ENCODE measurements at regions not wholly inside any gene's neighbourhood (a gene's known extent, or its start where the extent isn't known, plus 50 kb on each side); places are given as distances from the start of the nearest gene placed in this dataset.
"Not testable (repeated sequence)": the region's sequence is repeated elsewhere in the genome, so short reads cannot be mapped to it uniquely, and the experiment has no call there.

- H3K4me3 ChIP-seq (ENCODE audit: low read depth, low read length): no peak overlapping the region
- no peaks in the 10 kb centered on the region for H3K4me1 ChIP-seq
- TF ChIP-seq CTCF (IDR thresholded peaks at IDR 0.05): no peak
- peaks cover 3% of the 10 kb centered on the region for H3K27me3 ChIP-seq (ENCODE audit: control insufficient read depth, insufficient read depth, low read length)
- no peaks in the 10 kb centered on the region for H3K9me3 ChIP-seq (ENCODE audit: control insufficient read depth, low read length)
- H3K4me2 ChIP-seq (ENCODE audit: low read length): no peak overlapping the region
- H3K36me3 ChIP-seq (ENCODE audit: control insufficient read depth, insufficient read depth, low read length): no peaks in the 10 kb centered on the region
- H3K27ac ChIP-seq: no peak overlapping the region
- H2AFZ ChIP-seq: no peak overlapping the region
- H3K9ac ChIP-seq: no peak overlapping the region
- H3K79me2 ChIP-seq: no peaks in the 10 kb centered on the region
Measured at GRCh38 chr2:234162861-234163260, 112.4 kb downstream of the SPP2 start.

- Histone ChIP-seq H3K9me3 (ENCODE audit: control insufficient read depth, low read length) (no peaks in the 10 kb centered on the region), H3K27me3 (ENCODE audit: control insufficient read depth, insufficient read depth, low read length) (peaks cover 3% of the 10 kb centered on the region), H3K4me2 (ENCODE audit: low read length) (no peak overlapping the region), H3K4me3 (ENCODE audit: low read depth, low read length) (no peak overlapping the region), H3K36me3 (ENCODE audit: control insufficient read depth, insufficient read depth, low read length) (no peaks in the 10 kb centered on the region), H3K79me2 (no peaks in the 10 kb centered on the region), H3K27ac (no peak overlapping the region), H3K9ac (no peak overlapping the region), H2AFZ (no peak overlapping the region), H3K4me1 (no peaks in the 10 kb centered on the region)
- no peak for TF ChIP-seq CTCF (IDR thresholded peaks at IDR 0.05)
Measured at GRCh38 chr2:234161932-234162331, 111.4 kb downstream of the SPP2 start.

GRCh38 chr2:234158812-234159211, 108.3 kb downstream of the SPP2 start:
- no peak overlapping the region for H3K4me2 ChIP-seq (ENCODE audit: low read length)
- no peaks in the 10 kb centered on the region for H3K9me3 ChIP-seq (ENCODE audit: control insufficient read depth, low read length)
- no peaks in the 10 kb centered on the region for H3K4me1 ChIP-seq
- peaks cover 3% of the 10 kb centered on the region for H3K27me3 ChIP-seq (ENCODE audit: control insufficient read depth, insufficient read depth, low read length)
- no peak overlapping the region for H3K4me3 ChIP-seq (ENCODE audit: low read depth, low read length)
- H3K9ac ChIP-seq: no peak overlapping the region
- no peak overlapping the region for H3K27ac ChIP-seq
- no peaks in the 10 kb centered on the region for H3K79me2 ChIP-seq
- H2AFZ ChIP-seq: no peak overlapping the region
- no peaks in the 10 kb centered on the region for H3K36me3 ChIP-seq (ENCODE audit: control insufficient read depth, insufficient read depth, low read length)
- no peak for TF ChIP-seq CTCF (IDR thresholded peaks at IDR 0.05)

- peaks cover 3% of the 10 kb centered on the region for H3K27me3 ChIP-seq (ENCODE audit: control insufficient read depth, insufficient read depth, low read length)
- H3K9me3 ChIP-seq (ENCODE audit: control insufficient read depth, low read length): no peaks in the 10 kb centered on the region
- H3K4me1 ChIP-seq: no peaks in the 10 kb centered on the region
- H3K9ac ChIP-seq: no peak overlapping the region
- H3K4me3 ChIP-seq (ENCODE audit: low read depth, low read length): no peak overlapping the region
- H3K36me3 ChIP-seq (ENCODE audit: control insufficient read depth, insufficient read depth, low read length): no peaks in the 10 kb centered on the region
- H3K4me2 ChIP-seq (ENCODE audit: low read length): no peak overlapping the region
- no peak overlapping the region for H2AFZ ChIP-seq
- no peaks in the 10 kb centered on the region for H3K79me2 ChIP-seq
- no peak for TF ChIP-seq CTCF (IDR thresholded peaks at IDR 0.05)
- H3K27ac ChIP-seq: no peak overlapping the region
Measured at GRCh38 chr2:234157817-234158588, 107.5 kb downstream of the SPP2 start.

GRCh38 chr2:234156326-234156725, 105.8 kb downstream of the SPP2 start:
- TF ChIP-seq CTCF (IDR thresholded peaks at IDR 0.05): no peak
- no peak overlapping the region for H3K4me3 ChIP-seq (ENCODE audit: low read depth, low read length)
- H3K79me2 ChIP-seq: no peaks in the 10 kb centered on the region
- H3K27ac ChIP-seq: no peak overlapping the region
- H3K9ac ChIP-seq: no peak overlapping the region
- H3K27me3 ChIP-seq (ENCODE audit: control insufficient read depth, insufficient read depth, low read length): peaks cover 3% of the 10 kb centered on the region
- H3K4me1 ChIP-seq: no peaks in the 10 kb centered on the region
- no peak overlapping the region for H2AFZ ChIP-seq
- no peaks in the 10 kb centered on the region for H3K9me3 ChIP-seq (ENCODE audit: control insufficient read depth, low read length)
- no peaks in the 10 kb centered on the region for H3K36me3 ChIP-seq (ENCODE audit: control insufficient read depth, insufficient read depth, low read length)
- H3K4me2 ChIP-seq (ENCODE audit: low read length): no peak overlapping the region

GRCh38 chr2:234152835-234153234, 102.3 kb downstream of the SPP2 start:
- H2AFZ ChIP-seq, H3K27ac ChIP-seq: not testable (repeated sequence)

More at GRCh38 chr2:234152835-234153234, 102.3 kb downstream of the SPP2 start:
- not testable (repeated sequence) for H3K4me3 ChIP-seq (ENCODE audit: low read depth, low read length); H3K36me3 ChIP-seq (ENCODE audit: control insufficient read depth, insufficient read depth, low read length); H3K27me3 ChIP-seq (ENCODE audit: control insufficient read depth, insufficient read depth, low read length); H3K79me2 ChIP-seq; H3K9me3 ChIP-seq (ENCODE audit: control insufficient read depth, low read length); H3K4me2 ChIP-seq (ENCODE audit: low read length); H3K9ac ChIP-seq; H3K4me1 ChIP-seq

Measured in parathyroid adenoma (tissue), 2 donors.